HEK293T (cell line): ENCODE measurements at regions not wholly inside any gene's neighbourhood (a gene's known extent, or its start where the extent isn't known, plus 50 kb on each side); places are given as distances from the start of the nearest gene placed in this dataset.

Experiments
- ARNT ChIP-seq: fragments of 450-650 bp; IDR thresholded peaks from 2 replicates; pipeline ENCODE4 v1.6.1; 2017; ENCODE audit warnings: mild to moderate bottlenecking
- ELF4 ChIP-seq: fragments of 450-650 bp; IDR thresholded peaks from 2 replicates; pipeline ENCODE4 v1.6.1; 2017; ENCODE audit warnings: antibody characterized with exemption
- HDGF ChIP-seq: fragments of 450-650 bp; IDR thresholded peaks from 2 replicates; pipeline ENCODE4 v1.6.1; 2017; ENCODE audit warnings: antibody characterized with exemption, borderline replicate concordance
- LEF1 ChIP-seq: fragments of 450-650 bp; IDR thresholded peaks from 2 replicates; pipeline ENCODE4 v1.6.1; 2017; ENCODE audit warnings: mild to moderate bottlenecking, borderline replicate concordance
- NFRKB ChIP-seq: fragments of 450-650 bp; IDR thresholded peaks from 2 replicates; pipeline ENCODE4 v1.6.1; 2016; ENCODE audit warnings: mild to moderate bottlenecking, moderate library complexity

DNA sequence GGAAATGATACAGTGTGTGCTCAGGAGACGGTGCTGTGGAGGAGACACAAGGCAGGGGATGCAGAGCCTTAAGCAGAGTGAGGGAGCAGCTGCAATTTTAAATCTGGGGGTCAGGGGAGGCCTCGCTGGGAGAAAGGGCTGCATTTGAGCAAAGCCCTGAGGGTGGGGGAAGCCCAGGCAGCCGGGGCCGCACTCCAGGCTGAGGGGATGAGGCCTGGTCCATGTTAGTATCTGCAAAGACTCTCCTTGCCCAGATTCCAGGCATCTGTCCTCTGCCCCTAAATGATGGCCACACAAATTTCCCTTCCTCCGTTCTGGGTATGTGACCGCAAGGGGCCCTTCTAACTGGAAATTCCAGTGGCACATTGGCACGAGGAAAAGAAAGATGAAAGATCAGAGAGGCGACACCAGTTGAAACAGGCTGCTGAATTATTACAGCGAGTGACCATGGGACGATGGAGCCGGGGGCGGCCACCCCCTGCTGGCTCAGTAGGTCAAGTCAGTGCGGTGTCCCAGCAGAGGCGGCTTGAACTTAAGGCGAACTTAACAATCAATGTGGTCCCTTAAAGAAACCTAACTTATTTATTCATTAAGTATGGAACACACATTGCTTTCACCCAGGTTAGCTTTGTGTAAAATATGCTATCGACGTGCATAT lies 62.3 kb upstream of the KAT6B start:
- TF ChIP-seq ARNT, result no peak
- TF ChIP-seq ELF4, result no peak
- TF ChIP-seq NFRKB, result no peak
- TF ChIP-seq LEF1, result no peak
- no peak for TF ChIP-seq HDGF
